ENCODE measurements at regions not wholly inside any gene's neighbourhood (a gene's known extent, or its start where the extent isn't known, plus 50 kb on each side); places are given as distances from the start of the nearest gene placed in this dataset.

DNA sequence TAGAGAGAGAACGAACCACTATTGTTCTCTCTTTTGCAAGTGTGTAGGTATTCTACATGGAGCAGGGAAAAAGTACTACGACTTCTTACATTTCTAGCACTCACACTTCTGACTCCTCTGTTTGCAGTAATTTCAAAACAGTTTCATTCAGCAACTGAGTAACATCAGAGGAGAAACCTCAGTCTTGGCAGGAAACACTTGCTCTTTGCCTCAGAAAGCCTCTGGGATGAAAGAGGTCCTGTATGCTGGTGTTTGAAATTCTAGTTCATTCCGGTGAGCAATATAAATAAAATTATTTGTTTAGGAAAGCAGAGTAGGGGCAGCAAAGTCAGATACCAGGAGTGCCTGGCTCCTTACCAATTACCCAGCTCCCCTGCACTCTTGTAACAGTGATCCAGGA is 595.5 kb downstream of the TBC1D4 start:
- no peaks in the 10 kb centered on the region for H3K9me1 ChIP-seq (ENCODE audit: control insufficient read depth, extremely low read depth, insufficient read depth, low read length)
- no peaks in the 10 kb centered on the region for H3K36me3 ChIP-seq (ENCODE audit: control insufficient read depth in 2 of 2, extremely low read depth in 1 of 2, insufficient read depth in 2 of 2, low read length in 2 of 2)
- no peak for FAIRE-seq
- H3K9me3 ChIP-seq (ENCODE audit: control insufficient read depth, low read depth, low read length) = no peaks in the 10 kb centered on the region
- no peaks in the 10 kb centered on the region for H4K20me1 ChIP-seq (ENCODE audit: control insufficient read depth, extremely low read depth, insufficient read depth, low read length)
- H3K79me2 ChIP-seq (ENCODE audit: control insufficient read depth, insufficient read depth, low read length) = no peaks in the 10 kb centered on the region
- TF ChIP-seq EZH2 (IDR thresholded peaks at IDR 0.05; ENCODE audit: low read length) = no peak
- TF ChIP-seq, protein P1, sequence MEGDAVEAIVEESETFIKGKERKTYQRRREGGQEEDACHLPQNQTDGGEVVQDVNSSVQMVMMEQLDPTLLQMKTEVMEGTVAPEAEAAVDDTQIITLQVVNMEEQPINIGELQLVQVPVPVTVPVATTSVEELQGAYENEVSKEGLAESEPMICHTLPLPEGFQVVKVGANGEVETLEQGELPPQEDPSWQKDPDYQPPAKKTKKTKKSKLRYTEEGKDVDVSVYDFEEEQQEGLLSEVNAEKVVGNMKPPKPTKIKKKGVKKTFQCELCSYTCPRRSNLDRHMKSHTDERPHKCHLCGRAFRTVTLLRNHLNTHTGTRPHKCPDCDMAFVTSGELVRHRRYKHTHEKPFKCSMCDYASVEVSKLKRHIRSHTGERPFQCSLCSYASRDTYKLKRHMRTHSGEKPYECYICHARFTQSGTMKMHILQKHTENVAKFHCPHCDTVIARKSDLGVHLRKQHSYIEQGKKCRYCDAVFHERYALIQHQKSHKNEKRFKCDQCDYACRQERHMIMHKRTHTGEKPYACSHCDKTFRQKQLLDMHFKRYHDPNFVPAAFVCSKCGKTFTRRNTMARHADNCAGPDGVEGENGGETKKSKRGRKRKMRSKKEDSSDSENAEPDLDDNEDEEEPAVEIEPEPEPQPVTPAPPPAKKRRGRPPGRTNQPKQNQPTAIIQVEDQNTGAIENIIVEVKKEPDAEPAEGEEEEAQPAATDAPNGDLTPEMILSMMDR (optimal IDR thresholded peaks at IDR 0.05 in 1 of 3, IDR thresholded peaks at IDR 0.05 in 1 of 3, conservative IDR thresholded peaks at IDR 0.05 in 1 of 3; ENCODE audit: extremely low read depth in 1 of 3, insufficient read depth in 2 of 3, low read length in 3 of 3) = no peak
- no peak overlapping the region for H3K27ac ChIP-seq (ENCODE audit: control insufficient read depth, insufficient read depth, low read length)
- dilution Hi-C loops (cut with MboI; ENCODE audit: extremely low pct_ligation_motif_present, low sequenced_read_pairs) = no loop called here
- no peak overlapping the region for H3K4me2 ChIP-seq (ENCODE audit: control insufficient read depth, extremely low read depth, insufficient read depth, low read depth, low read length)
- H2AFZ ChIP-seq (ENCODE audit: control insufficient read depth, low read length) = no peak overlapping the region
- peaks cover 2% of the 10 kb centered on the region for H3K4me1 ChIP-seq (ENCODE audit: control insufficient read depth, extremely low read depth, insufficient read depth, low read length)
- no peak overlapping the region for H3K4me3 ChIP-seq (ENCODE audit: control insufficient read depth in 2 of 3, extremely low read depth in 1 of 3, insufficient read depth in 2 of 3, low read depth in 1 of 3, low read length in 3 of 3)
- DNase-seq (ENCODE audit: low read depth, low spot score) = no peak
- no peaks in the 10 kb centered on the region for H3K27me3 ChIP-seq (ENCODE audit: control insufficient read depth, extremely low read depth, insufficient read depth, low read length)
- H3K9ac ChIP-seq (ENCODE audit: control insufficient read depth, extremely low read depth, insufficient read depth, low read length) = no peak overlapping the region

DNA sequence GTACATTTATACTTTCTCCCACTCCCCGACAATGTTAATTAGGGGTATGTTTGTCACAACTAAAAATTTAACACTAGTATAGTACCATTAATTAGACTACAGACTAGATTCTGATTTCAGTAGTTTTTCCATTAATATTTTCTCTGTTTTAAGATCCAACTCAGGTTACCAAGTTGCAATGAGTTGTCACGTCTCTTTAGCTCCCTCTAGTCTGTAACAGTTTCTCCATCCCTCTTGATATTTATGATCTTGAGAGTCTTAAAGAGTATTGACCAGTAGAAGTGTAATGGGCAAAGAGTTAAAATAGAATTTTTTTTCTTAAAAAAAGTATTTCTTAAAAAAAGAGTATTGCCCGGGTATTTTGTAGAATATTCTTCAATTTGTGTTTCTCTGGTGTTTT is 598.1 kb downstream of the TBC1D4 start:
- no peak for FAIRE-seq
- H3K27me3 ChIP-seq (ENCODE audit: control insufficient read depth, extremely low read depth, insufficient read depth, low read length) = no peaks in the 10 kb centered on the region
- no peak for TF ChIP-seq EZH2 (IDR thresholded peaks at IDR 0.05; ENCODE audit: low read length)
- TF ChIP-seq, protein P1 (optimal IDR thresholded peaks at IDR 0.05 in 1 of 3, IDR thresholded peaks at IDR 0.05 in 1 of 3, conservative IDR thresholded peaks at IDR 0.05 in 1 of 3; ENCODE audit: extremely low read depth in 1 of 3, insufficient read depth in 2 of 3, low read length in 3 of 3) = peak in 1 of 3 experiments; percentile 5

More for the DNA sequence above, 598.1 kb downstream of the TBC1D4 start:
- H3K4me2 ChIP-seq (ENCODE audit: control insufficient read depth, extremely low read depth, insufficient read depth, low read depth, low read length) = no peak overlapping the region
- no peaks in the 10 kb centered on the region for H4K20me1 ChIP-seq (ENCODE audit: control insufficient read depth, extremely low read depth, insufficient read depth, low read length)
- DNase-seq (ENCODE audit: low read depth, low spot score) = no peak
- no peaks in the 10 kb centered on the region for H3K36me3 ChIP-seq (ENCODE audit: control insufficient read depth in 2 of 2, extremely low read depth in 1 of 2, insufficient read depth in 2 of 2, low read length in 2 of 2)
- no peak overlapping the region for H3K9ac ChIP-seq (ENCODE audit: control insufficient read depth, extremely low read depth, insufficient read depth, low read length)
- no peaks in the 10 kb centered on the region for H3K9me1 ChIP-seq (ENCODE audit: control insufficient read depth, extremely low read depth, insufficient read depth, low read length)
- H2AFZ ChIP-seq (ENCODE audit: control insufficient read depth, low read length) = no peak overlapping the region
- H3K79me2 ChIP-seq (ENCODE audit: control insufficient read depth, insufficient read depth, low read length) = no peaks in the 10 kb centered on the region
- H3K27ac ChIP-seq (ENCODE audit: control insufficient read depth, insufficient read depth, low read length) = no peak overlapping the region
- H3K4me3 ChIP-seq (ENCODE audit: control insufficient read depth in 2 of 3, extremely low read depth in 1 of 3, insufficient read depth in 2 of 3, low read depth in 1 of 3, low read length in 3 of 3) = no peak overlapping the region
- dilution Hi-C loops (cut with MboI; ENCODE audit: extremely low pct_ligation_motif_present, low sequenced_read_pairs) = no loop called here
- no peaks in the 10 kb centered on the region for H3K4me1 ChIP-seq (ENCODE audit: control insufficient read depth, extremely low read depth, insufficient read depth, low read length)
- H3K9me3 ChIP-seq (ENCODE audit: control insufficient read depth, low read depth, low read length) = no peaks in the 10 kb centered on the region
